ENCODE measurements at regions not wholly inside any gene's neighbourhood (a gene's known extent, or its start where the extent isn't known, plus 50 kb on each side); places are given as distances from the start of the nearest gene placed in this dataset.
"Not testable (repeated sequence)": the region's sequence is repeated elsewhere in the genome, so short reads cannot be mapped to it uniquely, and the experiment has no call there.

- H3K27ac ChIP-seq, result no peak overlapping the region
- TF ChIP-seq CTCF (conservative IDR thresholded peaks at IDR 0.05; ENCODE audit: low read depth), result no peak
- no peak for DNase-seq (ENCODE audit: low spot score)
- ChIA-PET POLR2A (ENCODE audit: low non-redundant PET) (no interaction called here), CTCF (no interaction called here)
These were observed 1787.3 kb downstream of the SLITRK5 start for GRCh38 chr13:89458456-89458855.

- DNase-seq (ENCODE audit: low spot score); H3K27ac ChIP-seq; POLR2A ChIA-PET (ENCODE audit: low non-redundant PET): not testable (repeated sequence)
- CTCF ChIA-PET, result interaction anchor here (0.6 kb wide), 1 partner anchor 849 kb away, joined by 3 read pairs; no protein-coding TSS in a partner anchor
These were observed 1789.7 kb downstream of the SLITRK5 start for GRCh38 chr13:89460895-89461294.

- DNase-seq (ENCODE audit: low spot score), result no peak
- POLR2A ChIA-PET (ENCODE audit: low non-redundant PET), result no interaction called here
- CTCF ChIA-PET, result no interaction called here
- TF ChIP-seq CTCF (conservative IDR thresholded peaks at IDR 0.05; ENCODE audit: low read depth), result no peak
- H3K27ac ChIP-seq, result no peak overlapping the region
These were observed 1794.2 kb downstream of the SLITRK5 start for GRCh38 chr13:89465366-89465765.

- no peak for TF ChIP-seq CTCF (conservative IDR thresholded peaks at IDR 0.05; ENCODE audit: low read depth)
- POLR2A ChIA-PET (ENCODE audit: low non-redundant PET), result no interaction called here
- no peak overlapping the region for H3K27ac ChIP-seq
- no peak for DNase-seq (ENCODE audit: low spot score)
- CTCF ChIA-PET, result no interaction called here
These were observed 1796.9 kb downstream of the SLITRK5 start for GRCh38 chr13:89468081-89468480.

GRCh38 chr13:89470901-89471300 lies 1799.7 kb downstream of the SLITRK5 start:
- POLR2A ChIA-PET (ENCODE audit: low non-redundant PET), result no interaction called here
- CTCF ChIA-PET, result no interaction called here
- DNase-seq (ENCODE audit: low spot score), result no peak
- H3K27ac ChIP-seq, result no peak overlapping the region
- TF ChIP-seq CTCF (conservative IDR thresholded peaks at IDR 0.05; ENCODE audit: low read depth), result no peak

GRCh38 chr13:89474432-89474831 lies 1803.3 kb downstream of the SLITRK5 start:
- no peak for TF ChIP-seq CTCF (conservative IDR thresholded peaks at IDR 0.05; ENCODE audit: low read depth)
- DNase-seq (ENCODE audit: low spot score), result no peak
- ChIA-PET CTCF (no interaction called here), POLR2A (ENCODE audit: low non-redundant PET) (no interaction called here)
- no peak overlapping the region for H3K27ac ChIP-seq

GRCh38 chr13:89486065-89486464 lies 1814.9 kb downstream of the SLITRK5 start:
- ChIA-PET POLR2A (ENCODE audit: low non-redundant PET) (no interaction called here), CTCF (interaction anchor here (0.5 kb wide), 1 partner anchor 1542 kb away, joined by 3 read pairs; no protein-coding TSS in a partner anchor)
- no peak overlapping the region for H3K27ac ChIP-seq
- no peak for TF ChIP-seq CTCF (conservative IDR thresholded peaks at IDR 0.05; ENCODE audit: low read depth)
- DNase-seq (ENCODE audit: low spot score), result no peak

Measured in RWPE1 (cell line).